ENCODE measurements at regions not wholly inside any gene's neighbourhood (a gene's known extent, or its start where the extent isn't known, plus 50 kb on each side); places are given as distances from the start of the nearest gene placed in this dataset.

GRCh38 chr5:115713408-115713807 lies 87.6 kb upstream of the TMED7 start:
- TF ChIP-seq, protein P1, sequence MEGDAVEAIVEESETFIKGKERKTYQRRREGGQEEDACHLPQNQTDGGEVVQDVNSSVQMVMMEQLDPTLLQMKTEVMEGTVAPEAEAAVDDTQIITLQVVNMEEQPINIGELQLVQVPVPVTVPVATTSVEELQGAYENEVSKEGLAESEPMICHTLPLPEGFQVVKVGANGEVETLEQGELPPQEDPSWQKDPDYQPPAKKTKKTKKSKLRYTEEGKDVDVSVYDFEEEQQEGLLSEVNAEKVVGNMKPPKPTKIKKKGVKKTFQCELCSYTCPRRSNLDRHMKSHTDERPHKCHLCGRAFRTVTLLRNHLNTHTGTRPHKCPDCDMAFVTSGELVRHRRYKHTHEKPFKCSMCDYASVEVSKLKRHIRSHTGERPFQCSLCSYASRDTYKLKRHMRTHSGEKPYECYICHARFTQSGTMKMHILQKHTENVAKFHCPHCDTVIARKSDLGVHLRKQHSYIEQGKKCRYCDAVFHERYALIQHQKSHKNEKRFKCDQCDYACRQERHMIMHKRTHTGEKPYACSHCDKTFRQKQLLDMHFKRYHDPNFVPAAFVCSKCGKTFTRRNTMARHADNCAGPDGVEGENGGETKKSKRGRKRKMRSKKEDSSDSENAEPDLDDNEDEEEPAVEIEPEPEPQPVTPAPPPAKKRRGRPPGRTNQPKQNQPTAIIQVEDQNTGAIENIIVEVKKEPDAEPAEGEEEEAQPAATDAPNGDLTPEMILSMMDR (conservative IDR thresholded peaks at IDR 0.05; ENCODE audit: low read length): no peak
- no peak for TF ChIP-seq EZH2phosphoT487 (IDR thresholded peaks at IDR 0.05; ENCODE audit: borderline replicate concordance, low read depth, low read length)
